ES-I3 (cell line): ENCODE measurements at regions not wholly inside any gene's neighbourhood (a gene's known extent, or its start where the extent isn't known, plus 50 kb on each side); places are given as distances from the start of the nearest gene placed in this dataset.
A peak's percentile ranks its signal among the peaks of the same experiment; 100 is the strongest.

ENCODE experiments used
- H3K36me3 ChIP-seq: 2 replicates; pipeline ENCODE4 v1.6.1; 2013; ENCODE audit warnings: mild to moderate bottlenecking, low read length, control low read depth, moderate library complexity; ENCODE audit not compliant: insufficient read depth
- H3K4me1 ChIP-seq: 2 replicates; pipeline ENCODE4 v1.6.1; 2013; ENCODE audit warnings: mild to moderate bottlenecking, control low read depth, low read length; ENCODE audit not compliant: insufficient read depth
- H3K9ac ChIP-seq: 2 replicates; pipeline ENCODE4 v1.6.1; 2013; ENCODE audit warnings: low read depth, mild to moderate bottlenecking, low read length, moderate library complexity
- H3K9me3 ChIP-seq: 2 replicates; pipeline ENCODE4 v1.6.1; 2013; ENCODE audit warnings: mild to moderate bottlenecking, low read length, moderate library complexity; ENCODE audit not compliant: control insufficient read depth, insufficient read depth

DNA sequence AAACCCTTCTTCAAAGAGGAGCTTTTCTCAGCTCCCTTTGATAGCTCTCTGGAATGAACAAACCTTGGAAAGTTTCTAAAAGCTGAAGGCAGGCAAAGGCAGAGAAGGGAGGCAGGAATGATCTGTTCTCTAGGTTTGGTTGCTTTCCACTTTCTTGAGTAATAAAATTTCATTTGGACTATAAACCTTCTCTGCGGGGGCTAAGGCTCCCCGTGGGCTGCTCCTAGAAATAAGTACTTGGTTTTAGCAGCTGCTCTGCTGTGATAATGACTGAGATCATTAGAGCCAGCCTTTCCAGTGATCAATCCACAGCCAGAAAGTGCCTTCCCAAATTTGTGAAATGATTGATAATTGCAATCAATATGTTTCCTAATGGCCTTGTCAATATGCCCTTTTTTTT, 183.8 kb upstream of the HTR2A start:
- Histone ChIP-seq H3K9ac (no peak overlapping the region), H3K4me1 (no peaks in the 10 kb centered on the region), H3K9me3 (peaks cover 10% of the 10 kb centered on the region; the same call in 1 of the 2 replicates), H3K36me3 (no peaks in the 10 kb centered on the region)

DNA sequence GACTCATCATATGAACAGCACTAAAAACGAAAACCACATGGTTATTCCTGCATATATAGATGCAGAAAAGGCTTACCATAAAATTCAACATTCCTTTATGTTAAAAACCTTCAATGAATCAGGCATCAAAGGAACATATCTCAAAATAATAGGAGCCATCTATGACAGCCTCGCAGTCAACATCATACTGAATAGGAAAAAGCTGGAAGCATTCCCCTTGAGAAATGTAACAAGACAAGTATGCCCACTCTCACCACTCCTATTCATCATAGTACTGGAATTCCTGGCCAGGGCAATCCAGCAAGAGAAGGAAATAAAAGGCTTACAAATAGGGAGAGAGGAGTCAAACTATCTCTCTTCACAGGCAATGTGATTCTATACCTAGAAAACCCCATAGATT, 179.6 kb upstream of the HTR2A start:
- Histone ChIP-seq H3K9me3 (peaks cover 6% of the 10 kb centered on the region; the same call in 1 of the 2 replicates), H3K9ac (no peak overlapping the region), H3K36me3 (no peaks in the 10 kb centered on the region), H3K4me1 (no peaks in the 10 kb centered on the region)

DNA sequence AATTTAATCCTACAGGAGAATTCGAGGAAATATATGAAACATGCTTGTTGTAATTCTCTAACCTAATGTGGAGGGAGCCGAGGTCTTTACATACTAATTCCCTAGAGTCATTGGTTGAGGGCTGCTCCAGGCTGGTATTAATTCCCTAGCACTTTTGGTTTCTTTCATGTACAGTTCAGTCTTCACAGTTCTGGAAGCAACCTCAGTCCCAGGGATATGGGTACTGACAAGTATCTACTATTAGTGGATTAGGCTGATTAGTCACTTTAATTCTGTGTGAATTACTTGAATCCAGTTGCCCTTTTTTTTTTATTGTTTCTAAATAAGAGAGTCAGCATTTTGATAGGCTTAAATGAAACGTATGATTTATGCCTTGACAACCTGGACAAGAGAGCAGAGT, 172.3 kb upstream of the HTR2A start:
- Histone ChIP-seq H3K9ac (no peak overlapping the region; the same call in 1 of the 2 replicates), H3K9me3 (0 out of 2 replicates have a peak, but pooled peaks cover 3% of the 10 kb centered on the region), H3K36me3 (no peaks in the 10 kb centered on the region), H3K4me1 (peaks cover 9% of the 10 kb centered on the region)

DNA sequence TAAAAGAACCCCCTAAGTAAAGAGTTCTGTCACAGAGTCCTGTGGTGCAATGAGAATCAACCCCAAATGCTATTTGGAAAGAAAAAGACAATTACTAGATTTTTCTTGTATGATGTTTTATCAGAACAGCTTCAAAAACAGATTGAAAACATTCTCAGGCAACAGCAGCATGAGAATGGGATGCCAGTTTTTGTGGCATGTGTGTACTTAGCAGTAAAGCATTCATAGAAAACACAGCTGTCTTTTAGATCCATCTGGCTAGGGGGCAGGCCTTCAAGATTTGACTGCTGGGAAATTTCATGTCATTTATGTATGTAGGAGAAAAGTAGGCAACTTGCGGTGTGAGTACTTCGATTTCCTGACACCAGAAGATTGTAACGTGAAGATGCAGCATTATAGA, 170.5 kb upstream of the HTR2A start:
- H3K4me1 ChIP-seq, result peaks cover 9% of the 10 kb centered on the region
- no peaks in the 10 kb centered on the region for H3K36me3 ChIP-seq
- H3K9ac ChIP-seq, result no peak overlapping the region
- H3K9me3 ChIP-seq, result no peaks in the 10 kb centered on the region

DNA sequence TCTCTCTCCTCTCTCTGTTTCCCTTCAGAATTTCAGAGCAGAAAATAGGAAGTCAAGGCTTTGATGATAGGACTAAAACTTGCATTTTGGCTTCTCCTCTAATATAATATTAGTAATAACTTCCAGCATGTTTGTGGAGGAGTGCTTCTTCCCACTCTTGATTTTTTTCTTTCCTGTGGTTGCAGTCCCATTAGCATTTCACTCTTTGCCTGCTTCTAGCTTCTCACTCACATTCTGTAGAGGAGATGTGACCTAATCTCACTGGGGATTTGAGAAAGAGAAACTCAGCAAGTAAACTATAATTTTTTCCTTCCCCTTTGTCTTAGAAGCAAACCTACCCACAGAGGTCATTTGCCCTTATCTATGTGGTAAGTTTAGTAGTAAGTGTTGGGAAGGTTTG, 169.4 kb upstream of the HTR2A start:
- Histone ChIP-seq H3K36me3 (no peaks in the 10 kb centered on the region), H3K9me3 (no peaks in the 10 kb centered on the region), H3K9ac (no peak overlapping the region), H3K4me1 (peaks cover 9% of the 10 kb centered on the region)

DNA sequence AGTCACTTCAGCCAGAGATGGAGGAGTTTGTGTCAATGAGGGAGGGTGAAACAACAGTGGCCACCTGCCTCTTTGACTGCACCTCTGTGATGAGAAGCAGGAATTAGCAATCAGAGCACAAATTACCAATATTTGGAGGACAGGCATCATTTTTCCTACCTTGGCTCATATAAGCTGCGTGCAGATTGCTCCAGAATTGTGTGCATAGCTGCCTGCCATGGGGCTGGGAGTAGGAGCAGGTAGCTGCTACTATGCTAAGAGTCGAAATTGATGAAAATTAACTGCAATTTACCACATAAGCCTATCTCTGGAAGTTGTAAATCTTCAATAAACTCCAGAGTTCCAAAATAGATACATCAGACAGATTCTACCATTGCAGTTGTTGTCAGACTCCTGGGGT, 167.5 kb upstream of the HTR2A start:
- H3K36me3 ChIP-seq, result no peaks in the 10 kb centered on the region
- H3K9me3 ChIP-seq, result no peaks in the 10 kb centered on the region; the same call in 1 of the 2 replicates
- peaks cover 6% of the 10 kb centered on the region for H3K4me1 ChIP-seq
- no peak overlapping the region for H3K9ac ChIP-seq

DNA sequence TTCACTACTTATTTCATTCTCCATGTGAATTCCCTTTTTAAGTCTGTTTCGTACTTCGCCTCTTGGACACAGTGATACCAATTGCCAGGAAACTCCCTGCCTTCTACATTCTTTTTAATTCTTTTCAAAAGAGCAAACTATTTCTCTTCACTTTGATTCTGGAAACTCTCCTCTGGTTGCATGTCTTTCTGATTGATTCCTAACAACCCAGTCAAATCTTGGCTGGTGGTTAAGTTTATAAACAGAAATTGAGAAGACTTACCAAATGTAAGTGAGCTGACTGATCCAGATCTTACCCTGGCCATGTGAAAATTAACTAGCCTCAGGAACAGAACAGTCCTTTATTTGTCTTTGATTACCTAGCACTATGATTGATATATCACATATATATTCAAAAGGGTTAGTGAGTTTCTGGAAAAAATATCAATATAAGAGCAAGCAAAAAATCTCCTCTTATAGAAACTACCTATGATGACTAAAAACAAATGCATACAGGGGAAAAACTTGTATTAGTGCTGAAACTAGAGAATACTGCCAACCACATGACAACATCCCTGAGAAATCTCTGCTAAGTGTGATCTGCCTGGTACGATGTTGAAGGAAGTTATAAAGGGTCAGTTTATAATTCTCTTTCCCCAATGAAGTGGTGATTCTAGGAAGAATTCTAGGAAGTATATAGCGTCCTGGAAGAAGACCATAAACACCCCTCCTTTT, 152.6 kb upstream of the HTR2A start:
- no peaks in the 10 kb centered on the region for H3K36me3 ChIP-seq
- H3K4me1 ChIP-seq, result peaks cover 5% of the 10 kb centered on the region; the same call in 1 of the 2 replicates
- H3K9me3 ChIP-seq, result no peaks in the 10 kb centered on the region; the same call in 1 of the 2 replicates
- no peak overlapping the region for H3K9ac ChIP-seq

DNA sequence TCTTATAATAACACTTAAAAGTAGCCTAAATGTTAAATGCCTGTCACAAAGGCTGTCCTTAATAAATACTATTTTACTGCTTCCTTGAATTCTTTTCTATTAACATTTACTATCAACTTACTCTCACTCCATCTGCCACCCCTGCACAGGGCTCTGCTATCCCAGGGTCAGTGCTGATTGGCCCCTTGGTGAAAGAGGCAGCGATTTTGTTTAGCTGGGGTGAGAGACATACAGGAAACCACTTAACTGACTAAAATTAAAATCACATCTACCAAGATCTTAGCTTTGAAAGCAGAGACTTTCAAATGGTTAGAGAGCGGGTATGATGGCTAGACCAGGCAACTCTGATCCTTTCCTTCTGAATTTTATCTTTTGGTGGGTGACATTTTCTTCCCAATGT, 149.9 kb upstream of the HTR2A start:
- Histone ChIP-seq H3K4me1 (peaks cover 5% of the 10 kb centered on the region; the same call in 1 of the 2 replicates), H3K36me3 (no peaks in the 10 kb centered on the region), H3K9ac (no peak overlapping the region), H3K9me3 (no peaks in the 10 kb centered on the region; the same call in 1 of the 2 replicates)

DNA sequence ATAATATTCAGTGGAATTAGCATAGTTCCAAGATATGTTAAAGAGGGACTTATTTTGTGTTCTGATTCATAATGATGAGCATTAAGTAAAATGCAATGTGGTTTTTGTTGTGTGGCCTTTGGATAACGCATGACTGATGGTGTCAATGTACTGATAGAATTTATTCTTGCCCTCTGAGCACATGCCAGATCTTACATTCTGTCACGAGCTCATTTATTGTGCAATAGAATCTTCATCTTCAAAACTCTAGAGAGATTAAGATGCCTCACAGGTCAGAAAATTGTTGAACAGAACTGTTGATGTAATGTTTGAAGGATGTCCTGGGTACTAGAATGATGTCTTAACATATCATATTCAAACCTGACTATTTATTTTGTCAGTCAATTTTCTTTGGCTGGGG, 148.0 kb upstream of the HTR2A start:
- H3K36me3 ChIP-seq, result no peaks in the 10 kb centered on the region
- H3K9me3 ChIP-seq, result no peaks in the 10 kb centered on the region
- H3K4me1 ChIP-seq, result peaks cover 5% of the 10 kb centered on the region; the same call in 1 of the 2 replicates
- H3K9ac ChIP-seq, result no peak overlapping the region

DNA sequence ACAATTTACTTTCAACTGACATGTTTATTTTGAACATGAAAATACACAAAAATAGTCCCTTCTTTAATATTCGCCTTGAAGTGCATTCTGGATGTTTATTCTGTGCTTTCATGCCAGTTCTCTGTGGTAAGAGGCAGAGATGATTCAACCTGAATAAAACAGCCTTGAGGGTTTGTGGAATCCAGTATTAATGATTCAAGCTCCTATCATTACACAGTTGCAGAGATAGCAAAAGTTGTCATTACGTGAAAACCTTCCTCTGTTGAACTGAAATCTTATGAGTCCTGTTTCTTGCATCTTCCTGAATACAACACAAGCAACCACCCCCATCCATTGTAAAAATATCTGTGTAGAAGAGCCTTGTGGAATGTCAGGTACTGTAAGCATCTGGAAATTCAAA, 142.3 kb upstream of the HTR2A start:
- H3K36me3 ChIP-seq, result no peaks in the 10 kb centered on the region
- no peaks in the 10 kb centered on the region for H3K9me3 ChIP-seq
- peaks cover 46% of the 10 kb centered on the region for H3K4me1 ChIP-seq
- H3K9ac ChIP-seq, result no peak overlapping the region

DNA sequence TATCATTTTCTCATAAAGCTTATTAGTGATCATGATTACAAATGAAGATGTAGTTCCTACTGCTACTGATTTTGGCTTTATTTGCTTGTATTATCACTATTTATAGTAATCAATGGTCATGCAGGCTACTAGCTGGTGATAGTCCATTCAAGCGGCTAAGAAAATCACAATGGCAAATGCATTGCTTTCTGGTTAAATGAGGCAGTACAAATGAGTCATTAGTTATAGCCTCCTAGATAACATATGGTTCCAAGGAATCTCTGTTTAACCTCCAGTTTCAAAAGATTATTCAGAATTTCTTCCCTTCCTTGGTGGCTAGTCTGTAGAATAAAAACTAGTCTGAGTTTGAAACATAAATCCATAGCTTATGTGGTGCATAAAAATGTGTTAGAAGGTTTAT, 141.3 kb upstream of the HTR2A start:
- no peaks in the 10 kb centered on the region for H3K9me3 ChIP-seq

DNA sequence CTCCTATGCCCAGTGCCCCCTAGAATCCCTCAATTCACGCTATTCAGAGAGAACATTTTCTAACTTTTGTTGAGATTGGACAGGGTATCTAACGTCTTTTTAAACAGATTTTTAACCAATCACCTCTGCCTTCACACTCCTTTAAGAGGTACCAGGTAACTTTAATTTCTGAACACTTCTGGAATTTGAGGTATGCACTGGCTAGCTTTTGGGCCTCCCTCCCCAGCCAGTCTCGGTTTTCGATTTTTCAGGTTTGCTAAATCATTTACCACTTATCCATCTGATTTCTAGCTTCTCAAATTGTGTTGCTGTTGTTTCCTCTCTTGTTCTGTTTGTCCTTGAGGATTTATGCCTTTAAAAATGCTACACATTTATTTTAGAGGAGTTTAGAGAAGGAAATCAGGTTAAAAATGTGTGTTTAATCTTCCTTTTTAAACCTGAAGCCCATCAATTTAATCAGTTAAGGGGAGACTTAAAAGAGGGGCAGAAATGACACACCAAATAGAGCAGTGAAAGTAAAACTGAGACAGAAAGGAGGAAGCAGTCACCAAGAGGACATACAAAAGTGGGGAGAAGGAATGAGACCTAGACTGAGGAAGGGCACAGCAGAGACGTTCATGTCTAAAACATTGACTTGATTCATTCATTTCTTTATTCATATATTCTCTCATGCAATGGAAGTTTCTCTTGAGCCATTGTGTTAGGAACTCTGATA, 139.6 kb upstream of the HTR2A start:
- Histone ChIP-seq H3K36me3 (no peaks in the 10 kb centered on the region), H3K9me3 (no peaks in the 10 kb centered on the region), H3K4me1 (peaks cover 50% of the 10 kb centered on the region), H3K9ac (0 out of 2 replicates have a peak overlapping the region, but pooled peaks have one; percentile 15)

More for the DNA sequence above, 141.3 kb upstream of the HTR2A start:
- no peak overlapping the region for H3K9ac ChIP-seq
- peaks cover 46% of the 10 kb centered on the region for H3K4me1 ChIP-seq
- H3K36me3 ChIP-seq, result no peaks in the 10 kb centered on the region

DNA sequence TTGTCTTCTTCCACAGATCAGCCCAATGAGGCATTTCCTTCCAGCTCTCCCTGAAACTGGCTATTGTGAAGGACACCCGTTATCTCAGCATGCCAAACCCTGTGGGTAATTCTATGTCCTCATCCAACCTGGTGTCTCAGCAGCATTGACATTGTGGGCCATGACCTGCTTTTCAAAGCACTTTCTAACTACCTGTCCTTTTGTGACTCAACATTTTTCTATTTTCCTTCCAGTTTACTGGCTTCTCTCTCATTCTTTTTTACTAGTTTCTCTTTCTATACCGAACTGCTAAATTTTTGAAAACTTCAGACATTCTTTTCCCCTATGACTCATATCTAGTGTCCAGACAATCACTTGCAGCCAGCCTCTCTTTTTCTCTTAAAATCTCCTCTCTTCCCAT, 136.4 kb upstream of the HTR2A start:
- H3K9me3 ChIP-seq, result no peaks in the 10 kb centered on the region
- peaks cover 38% of the 10 kb centered on the region for H3K4me1 ChIP-seq
- H3K9ac ChIP-seq, result no peak overlapping the region
- no peaks in the 10 kb centered on the region for H3K36me3 ChIP-seq

DNA sequence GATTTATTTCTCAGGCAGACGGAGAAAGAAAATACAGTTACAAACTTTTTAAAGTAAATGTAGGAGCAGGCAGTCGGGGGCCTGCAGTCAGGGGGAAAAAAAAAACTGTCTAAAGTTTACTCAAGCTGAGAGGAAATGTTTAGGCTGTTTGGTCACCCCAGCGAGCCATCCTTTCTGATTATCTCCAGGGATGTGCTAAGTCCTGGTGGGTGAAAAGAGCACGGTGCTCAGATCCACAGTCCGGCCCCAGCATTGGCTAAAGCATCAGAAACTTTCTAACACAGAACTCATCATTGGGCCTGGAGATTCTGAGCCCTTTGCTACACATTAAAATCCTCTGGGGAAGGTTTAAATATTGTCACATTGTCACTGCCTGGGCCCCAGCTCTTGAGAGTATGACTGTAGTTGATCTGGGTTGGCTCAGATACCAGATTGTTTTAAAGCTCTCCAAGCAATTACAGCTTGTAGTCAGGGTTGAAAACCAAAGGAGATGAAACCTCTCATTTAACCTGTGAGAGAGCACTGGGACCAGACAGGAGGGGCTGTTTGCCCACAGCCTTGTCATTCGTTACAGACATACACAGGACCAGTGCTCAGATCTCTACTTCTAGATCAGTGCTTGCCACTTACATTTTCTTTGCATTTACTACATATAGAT, 131.1 kb upstream of the HTR2A start:
- Histone ChIP-seq H3K36me3 (no peaks in the 10 kb centered on the region), H3K4me1 (peaks cover 20% of the 10 kb centered on the region), H3K9ac (no peak overlapping the region), H3K9me3 (no peaks in the 10 kb centered on the region)
